Fibroblast of lung (primary cell): ENCODE measurements at regions not wholly inside any gene's neighbourhood (a gene's known extent, or its start where the extent isn't known, plus 50 kb on each side); places are given as distances from the start of the nearest gene placed in this dataset.

ENCODE experiments used
- DNase-seq, 2 donors: peaks; one replicate each; pipeline versions ENCODE4 v3.0.0 to v3.0.0-alpha.2; 2010; ENCODE audit warnings: low read depth in 2 of 2
- H2AFZ ChIP-seq: 2 replicates; pipeline ENCODE4 v1.5.1; 2012; ENCODE audit warnings: low read length, control low read depth, inconsistent platforms
- H3K27ac ChIP-seq: 2 replicates; pipeline ENCODE4 v1.5.1; 2011; ENCODE audit warnings: low read length, control low read depth; ENCODE audit not compliant: insufficient read depth
- H3K27me3 ChIP-seq: 2 replicates; pipeline ENCODE4 v1.5.1; 2011; ENCODE audit warnings: mild to moderate bottlenecking, low read length; ENCODE audit not compliant: control insufficient read depth, insufficient read depth
- H3K36me3 ChIP-seq: 2 replicates; pipeline ENCODE4 v1.5.1; 2011; ENCODE audit warnings: low read length; ENCODE audit not compliant: control insufficient read depth, insufficient read depth
- H3K4me1 ChIP-seq: 2 replicates; pipeline ENCODE4 v1.5.1; 2011; ENCODE audit warnings: low read length; ENCODE audit not compliant: control insufficient read depth, insufficient read depth; ENCODE audit errors: extremely low read depth
- H3K4me2 ChIP-seq: 2 replicates; pipeline ENCODE4 v1.5.1; 2011; ENCODE audit warnings: low read length, control low read depth; ENCODE audit not compliant: insufficient read depth; ENCODE audit errors: extremely low read depth
- H3K4me3 ChIP-seq, 4 experiments: fragments of 200-600 bp in 1 of 4; sonication (generic) in 1 of 4; replicated peaks in 1 of 4; 2 replicates each; pipeline ENCODE4 v1.5.1; 2011 to 2016; ENCODE audit warnings: low read length in 4 of 4, low read depth in 3 of 4, mild to moderate bottlenecking in 3 of 4, control low read depth in 2 of 4, inconsistent platforms in 1 of 4, mixed read lengths in 1 of 4; ENCODE audit not compliant: insufficient read depth in 1 of 4; ENCODE audit errors: control extremely low read depth in 1 of 4
- H3K79me2 ChIP-seq: 2 replicates; pipeline ENCODE4 v1.5.1; 2012; ENCODE audit warnings: mild to moderate bottlenecking, low read length, inconsistent platforms; ENCODE audit not compliant: control insufficient read depth, insufficient read depth
- H3K9ac ChIP-seq: 2 replicates; pipeline ENCODE4 v1.5.1; 2011; ENCODE audit warnings: mild to moderate bottlenecking, low read length, control low read depth; ENCODE audit not compliant: insufficient read depth
- H3K9me3 ChIP-seq: 2 replicates; pipeline ENCODE4 v1.5.1; 2012; ENCODE audit warnings: low read depth, low read length; ENCODE audit not compliant: control insufficient read depth, insufficient read depth
- H4K20me1 ChIP-seq: 2 replicates; pipeline ENCODE4 v1.5.1; 2011; ENCODE audit warnings: low read length; ENCODE audit not compliant: control insufficient read depth, insufficient read depth; ENCODE audit errors: extremely low read depth
- EZH2 ChIP-seq: IDR thresholded peaks from 2 replicates; pipeline ENCODE4 v1.5.1; 2012; ENCODE audit warnings: low read length, control low read depth, mild to moderate bottlenecking; ENCODE audit errors: missing control alignments
- TF ChIP-seq, protein P1 (sequence below), 2 donors: IDR thresholded peaks in 1 of 2; conservative IDR thresholded peaks in 1 of 2; 1 replicate in 1 of 2; 2 replicates in 1 of 2; pipeline ENCODE4 v1.5.1; 2011 to 2012; ENCODE audit warnings: low read length in 2 of 2, control low read depth in 1 of 2, inconsistent platforms in 1 of 2, low read depth in 1 of 2, mild to moderate bottlenecking in 1 of 2

DNA sequence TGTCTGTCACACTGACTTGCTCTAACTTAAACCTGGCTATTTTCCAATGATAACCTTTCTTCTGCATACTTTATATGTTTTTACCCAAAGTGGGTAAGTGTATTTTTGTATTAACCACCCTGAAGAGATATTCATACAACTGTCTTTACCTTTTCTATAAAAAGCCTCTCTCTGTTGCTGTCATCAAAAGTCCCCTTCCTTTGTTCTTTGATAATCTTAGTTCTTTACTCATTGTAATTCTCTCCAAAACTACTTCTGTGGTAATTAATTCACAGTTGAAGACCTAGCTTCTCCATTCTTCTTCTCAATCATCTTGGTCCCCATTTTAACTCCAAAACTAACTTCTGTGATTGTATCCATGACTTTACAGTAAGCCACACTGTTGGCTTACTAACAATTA is 479.7 kb upstream of the MGAT4C start:
- H3K27me3 ChIP-seq = no peaks in the 10 kb centered on the region
- H2AFZ ChIP-seq = no peak overlapping the region
- H3K4me1 ChIP-seq = no peaks in the 10 kb centered on the region
- no peaks in the 10 kb centered on the region for H4K20me1 ChIP-seq
- H3K4me3 ChIP-seq = no peak overlapping the region
- H3K27ac ChIP-seq = no peak overlapping the region
- H3K36me3 ChIP-seq = no peaks in the 10 kb centered on the region
- TF ChIP-seq EZH2 = no peak
- no peaks in the 10 kb centered on the region for H3K9me3 ChIP-seq
- H3K9ac ChIP-seq = no peak overlapping the region
- no peaks in the 10 kb centered on the region for H3K79me2 ChIP-seq
- DNase-seq = no peak
- no peak overlapping the region for H3K4me2 ChIP-seq

DNA sequence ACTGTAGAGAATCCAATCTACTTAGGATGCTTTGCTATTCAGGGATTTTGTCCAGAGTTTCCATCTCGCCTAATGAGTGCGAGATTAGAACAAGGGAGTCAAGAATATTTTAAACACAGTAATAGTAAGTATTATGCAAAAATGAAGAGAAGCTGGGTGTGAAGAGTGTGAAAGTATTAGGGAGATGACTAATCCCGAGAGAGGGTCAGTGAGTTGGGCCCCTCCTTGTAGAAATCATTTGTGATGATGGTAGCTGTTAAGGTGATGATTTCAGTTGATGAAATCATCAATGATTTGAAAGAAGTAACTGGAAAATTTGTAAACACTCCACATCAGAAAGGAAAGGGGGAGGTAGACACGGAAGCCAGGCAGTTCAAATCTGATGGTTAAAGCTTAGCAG is 478.9 kb upstream of the MGAT4C start:
- H3K36me3 ChIP-seq = no peaks in the 10 kb centered on the region
- no peak overlapping the region for H3K9ac ChIP-seq
- H3K4me3 ChIP-seq = no peak overlapping the region
- H3K27ac ChIP-seq = no peak overlapping the region
- TF ChIP-seq, protein P1, sequence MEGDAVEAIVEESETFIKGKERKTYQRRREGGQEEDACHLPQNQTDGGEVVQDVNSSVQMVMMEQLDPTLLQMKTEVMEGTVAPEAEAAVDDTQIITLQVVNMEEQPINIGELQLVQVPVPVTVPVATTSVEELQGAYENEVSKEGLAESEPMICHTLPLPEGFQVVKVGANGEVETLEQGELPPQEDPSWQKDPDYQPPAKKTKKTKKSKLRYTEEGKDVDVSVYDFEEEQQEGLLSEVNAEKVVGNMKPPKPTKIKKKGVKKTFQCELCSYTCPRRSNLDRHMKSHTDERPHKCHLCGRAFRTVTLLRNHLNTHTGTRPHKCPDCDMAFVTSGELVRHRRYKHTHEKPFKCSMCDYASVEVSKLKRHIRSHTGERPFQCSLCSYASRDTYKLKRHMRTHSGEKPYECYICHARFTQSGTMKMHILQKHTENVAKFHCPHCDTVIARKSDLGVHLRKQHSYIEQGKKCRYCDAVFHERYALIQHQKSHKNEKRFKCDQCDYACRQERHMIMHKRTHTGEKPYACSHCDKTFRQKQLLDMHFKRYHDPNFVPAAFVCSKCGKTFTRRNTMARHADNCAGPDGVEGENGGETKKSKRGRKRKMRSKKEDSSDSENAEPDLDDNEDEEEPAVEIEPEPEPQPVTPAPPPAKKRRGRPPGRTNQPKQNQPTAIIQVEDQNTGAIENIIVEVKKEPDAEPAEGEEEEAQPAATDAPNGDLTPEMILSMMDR (conservative IDR thresholded peaks at IDR 0.05 in 1 of 2, IDR thresholded peaks at IDR 0.05 in 1 of 2; ENCODE audit: low read depth in 1 of 2, low read length in 2 of 2) = no peak
- TF ChIP-seq EZH2 = no peak
- H2AFZ ChIP-seq = no peak overlapping the region
- no peak for DNase-seq
- H3K27me3 ChIP-seq = no peaks in the 10 kb centered on the region
- H3K9me3 ChIP-seq = no peaks in the 10 kb centered on the region
- no peaks in the 10 kb centered on the region for H3K4me1 ChIP-seq
- no peaks in the 10 kb centered on the region for H3K79me2 ChIP-seq
- H3K4me2 ChIP-seq = no peak overlapping the region
- no peaks in the 10 kb centered on the region for H4K20me1 ChIP-seq

DNA sequence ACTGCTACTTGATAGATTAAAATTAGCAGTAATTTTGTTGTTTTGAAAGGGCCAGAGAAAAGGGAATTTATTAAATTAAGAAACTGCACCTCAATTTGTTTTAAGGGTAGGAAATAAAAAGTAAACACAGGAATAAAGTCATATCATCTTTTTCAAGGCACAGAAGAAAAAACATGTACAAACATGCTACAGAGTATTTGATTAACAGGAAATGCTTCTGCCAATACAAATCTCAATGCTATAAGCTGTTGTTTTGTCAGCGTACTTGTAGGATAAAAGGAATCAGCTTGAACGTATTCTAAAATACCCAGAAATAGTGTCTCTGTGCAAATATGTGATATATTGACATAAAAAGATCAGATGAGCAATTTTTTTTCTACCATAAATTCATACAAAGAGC is 474.0 kb upstream of the MGAT4C start:
- H3K27ac ChIP-seq = no peak overlapping the region
- H3K4me3 ChIP-seq = no peak overlapping the region
- no peaks in the 10 kb centered on the region for H3K79me2 ChIP-seq
- H3K36me3 ChIP-seq = no peaks in the 10 kb centered on the region
- no peaks in the 10 kb centered on the region for H3K27me3 ChIP-seq
- H4K20me1 ChIP-seq = no peaks in the 10 kb centered on the region
- no peak overlapping the region for H3K4me2 ChIP-seq
- H3K4me1 ChIP-seq = no peaks in the 10 kb centered on the region
- H3K9me3 ChIP-seq = no peaks in the 10 kb centered on the region
- H2AFZ ChIP-seq = no peak overlapping the region
- no peak for TF ChIP-seq EZH2
- TF ChIP-seq, protein P1 (conservative IDR thresholded peaks at IDR 0.05 in 1 of 2, IDR thresholded peaks at IDR 0.05 in 1 of 2; ENCODE audit: low read depth in 1 of 2, low read length in 2 of 2) = no peak
- no peak for DNase-seq
- H3K9ac ChIP-seq = no peak overlapping the region
